RWPE2 (cell line): ENCODE measurements at regions not wholly inside any gene's neighbourhood (a gene's known extent, or its start where the extent isn't known, plus 50 kb on each side); places are given as distances from the start of the nearest gene placed in this dataset.

Experiments
- ATAC-seq: fragments of 200-7000 bp; cut with Tn5 transposase; 3 replicates; pipeline ENCODE4 v1.9.1; 2021; ENCODE audit warnings: low read depth
- DNase-seq: peaks from one replicate; pipeline ENCODE4 v3.0.0-alpha.2; 2020; ENCODE audit warnings: low spot score
- H3K27ac ChIP-seq: fragments of 450-650 bp; 2 replicates; pipeline ENCODE4 v1.5.1; 2017; ENCODE audit warnings: mild to moderate bottlenecking; ENCODE audit not compliant: poor library complexity, severe bottlenecking
- H3K27me3 ChIP-seq: fragments of 250-450 bp; sonication (Bioruptor Pico); 2 replicates; pipeline ENCODE4 v1.5.1; 2021; ENCODE audit warnings: mild to moderate bottlenecking, moderate library complexity; ENCODE audit not compliant: insufficient read depth, poor library complexity, severe bottlenecking
- H3K36me3 ChIP-seq: fragments of 250-450 bp; sonication (Bioruptor Pico); 2 replicates; pipeline ENCODE4 v1.5.1; 2020; ENCODE audit warnings: low read depth, mild to moderate bottlenecking, moderate library complexity
- H3K4me1 ChIP-seq: fragments of 250-450 bp; sonication (Bioruptor Pico); 2 replicates; pipeline ENCODE4 v1.5.1; 2021; ENCODE audit warnings: mild to moderate bottlenecking, moderate library complexity; ENCODE audit not compliant: insufficient read depth, poor library complexity, severe bottlenecking
- H3K4me3 ChIP-seq: fragments of 250-450 bp; sonication (Bioruptor Pico); 2 replicates; pipeline ENCODE4 v1.5.1; 2021; ENCODE audit warnings: mild to moderate bottlenecking, moderate library complexity; ENCODE audit not compliant: severe bottlenecking
- H3K9me3 ChIP-seq: fragments of 250-450 bp; sonication (Bioruptor Pico); 2 replicates; pipeline ENCODE4 v1.5.1; 2021; ENCODE audit warnings: mild to moderate bottlenecking, moderate library complexity; ENCODE audit not compliant: severe bottlenecking
- TF ChIP-seq, protein P1 (sequence below): fragments of 450-650 bp; IDR thresholded peaks from one replicate; pipeline ENCODE4 v1.5.1; 2017; ENCODE audit warnings: mild to moderate bottlenecking, moderate library complexity; ENCODE audit not compliant: poor library complexity, severe bottlenecking

DNA sequence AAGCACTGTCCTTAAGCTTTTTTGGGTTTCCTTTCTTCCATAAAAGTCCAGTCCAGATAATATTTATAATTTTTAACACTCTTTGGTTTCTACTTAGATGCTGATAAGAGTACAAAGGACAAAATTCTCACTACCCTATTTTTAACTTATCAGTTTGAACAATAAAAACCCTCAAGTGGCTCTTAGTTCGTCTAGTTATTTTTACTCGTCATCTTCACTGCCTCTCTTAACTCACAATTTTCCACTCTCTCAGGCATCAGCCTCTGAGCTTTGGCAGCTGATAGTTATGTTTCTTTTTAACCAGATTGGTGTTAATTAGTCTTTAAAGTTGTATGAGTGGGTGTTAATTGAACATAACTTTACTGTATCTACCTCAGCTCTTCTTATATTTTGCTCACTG lies 517.1 kb upstream of the SYT4 start:
- H3K27me3 ChIP-seq = no peaks in the 10 kb centered on the region
- no peaks in the 10 kb centered on the region for H3K36me3 ChIP-seq
- no peak for DNase-seq
- ATAC-seq = no peak
- H3K27ac ChIP-seq = no peak overlapping the region
- TF ChIP-seq, protein P1, sequence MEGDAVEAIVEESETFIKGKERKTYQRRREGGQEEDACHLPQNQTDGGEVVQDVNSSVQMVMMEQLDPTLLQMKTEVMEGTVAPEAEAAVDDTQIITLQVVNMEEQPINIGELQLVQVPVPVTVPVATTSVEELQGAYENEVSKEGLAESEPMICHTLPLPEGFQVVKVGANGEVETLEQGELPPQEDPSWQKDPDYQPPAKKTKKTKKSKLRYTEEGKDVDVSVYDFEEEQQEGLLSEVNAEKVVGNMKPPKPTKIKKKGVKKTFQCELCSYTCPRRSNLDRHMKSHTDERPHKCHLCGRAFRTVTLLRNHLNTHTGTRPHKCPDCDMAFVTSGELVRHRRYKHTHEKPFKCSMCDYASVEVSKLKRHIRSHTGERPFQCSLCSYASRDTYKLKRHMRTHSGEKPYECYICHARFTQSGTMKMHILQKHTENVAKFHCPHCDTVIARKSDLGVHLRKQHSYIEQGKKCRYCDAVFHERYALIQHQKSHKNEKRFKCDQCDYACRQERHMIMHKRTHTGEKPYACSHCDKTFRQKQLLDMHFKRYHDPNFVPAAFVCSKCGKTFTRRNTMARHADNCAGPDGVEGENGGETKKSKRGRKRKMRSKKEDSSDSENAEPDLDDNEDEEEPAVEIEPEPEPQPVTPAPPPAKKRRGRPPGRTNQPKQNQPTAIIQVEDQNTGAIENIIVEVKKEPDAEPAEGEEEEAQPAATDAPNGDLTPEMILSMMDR = no peak
- peaks cover 4% of the 10 kb centered on the region for H3K4me1 ChIP-seq
- H3K4me3 ChIP-seq = no peak overlapping the region
- H3K9me3 ChIP-seq = no peaks in the 10 kb centered on the region

DNA sequence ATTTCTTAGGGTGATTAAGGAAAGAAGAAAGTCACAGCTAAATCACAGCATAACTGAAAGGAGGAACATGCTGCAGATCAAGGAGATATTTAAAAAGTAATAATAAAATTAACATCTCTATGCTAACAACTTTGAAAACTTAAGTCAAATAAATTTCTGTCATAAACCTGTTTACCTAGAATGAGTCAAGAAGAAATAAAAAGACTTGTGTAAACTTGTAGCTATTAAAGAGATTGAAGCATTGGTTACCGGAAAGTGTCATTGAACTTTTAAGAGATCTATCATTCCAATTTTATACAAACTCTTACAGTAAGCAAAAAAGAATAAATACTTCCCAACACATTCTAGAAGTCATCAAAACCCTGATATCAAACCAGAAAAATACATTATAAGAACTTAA lies 520.1 kb upstream of the SYT4 start:
- no peaks in the 10 kb centered on the region for H3K27me3 ChIP-seq
- no peak for ATAC-seq
- no peaks in the 10 kb centered on the region for H3K36me3 ChIP-seq
- H3K4me1 ChIP-seq = peaks cover 4% of the 10 kb centered on the region
- H3K27ac ChIP-seq = no peak overlapping the region
- TF ChIP-seq, protein P1 = no peak
- H3K9me3 ChIP-seq = no peaks in the 10 kb centered on the region
- H3K4me3 ChIP-seq = no peak overlapping the region
- DNase-seq = no peak

DNA sequence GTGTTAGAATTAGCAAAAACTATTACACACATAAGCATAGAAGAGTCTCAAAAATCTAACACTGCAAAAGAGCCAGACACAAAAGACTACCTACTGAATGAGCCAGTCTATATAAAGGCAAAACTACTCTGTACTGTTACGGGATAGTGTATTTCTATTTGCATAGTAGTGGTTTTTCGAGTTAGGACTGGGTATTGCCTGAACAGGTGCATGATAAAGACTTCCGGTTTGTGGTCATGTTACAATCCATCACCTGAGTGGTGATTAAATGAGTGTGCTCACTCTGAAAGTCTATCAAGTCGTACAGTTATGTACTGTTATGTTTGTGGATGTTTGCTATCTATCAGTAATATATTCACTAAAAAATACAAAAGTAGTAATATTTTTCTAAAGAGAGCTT lies 523.3 kb upstream of the SYT4 start:
- no peak overlapping the region for H3K27ac ChIP-seq
- DNase-seq = no peak
- no peaks in the 10 kb centered on the region for H3K9me3 ChIP-seq
- TF ChIP-seq, protein P1 = no peak
- H3K4me3 ChIP-seq = no peak overlapping the region
- no peaks in the 10 kb centered on the region for H3K27me3 ChIP-seq
- ATAC-seq = peak; percentile 31; the same call in 1 of the 3 replicates
- H3K36me3 ChIP-seq = no peaks in the 10 kb centered on the region
- H3K4me1 ChIP-seq = peaks cover 4% of the 10 kb centered on the region

DNA sequence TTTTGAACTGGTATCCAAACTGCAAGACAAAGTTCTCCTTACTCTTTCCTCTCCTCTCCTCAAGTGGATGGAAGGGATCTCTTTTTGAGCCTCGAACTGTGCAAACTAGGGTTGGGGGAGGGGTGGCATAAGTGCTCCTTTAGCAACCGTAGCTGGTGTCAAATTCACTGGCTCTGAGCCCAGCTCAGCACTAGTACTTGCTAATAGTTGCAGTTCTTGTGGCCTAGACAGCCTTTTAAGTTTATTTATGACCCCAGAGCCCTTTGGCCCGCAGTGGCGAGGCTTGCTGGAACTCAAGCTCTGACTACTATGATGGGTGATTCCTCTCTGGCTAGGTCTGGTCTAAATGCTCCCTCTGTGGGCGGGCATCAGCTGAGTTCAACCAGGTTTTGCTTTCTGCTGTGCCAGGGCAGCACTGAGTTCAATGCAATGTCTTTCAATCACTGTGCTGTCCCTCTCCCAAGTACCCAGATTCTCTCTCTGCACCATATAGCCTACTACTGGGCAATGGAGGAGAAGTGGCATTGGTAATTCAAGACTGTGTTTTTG lies 528.4 kb upstream of the SYT4 start:
- Histone ChIP-seq H3K27me3 (no peaks in the 10 kb centered on the region), H3K4me3 (no peak overlapping the region), H3K27ac (no peak overlapping the region), H3K4me1 (no peaks in the 10 kb centered on the region), H3K9me3 (no peaks in the 10 kb centered on the region), H3K36me3 (no peaks in the 10 kb centered on the region)
- TF ChIP-seq, protein P1 = no peak
- DNase-seq (no peak), ATAC-seq (peak; percentile 46)

DNA sequence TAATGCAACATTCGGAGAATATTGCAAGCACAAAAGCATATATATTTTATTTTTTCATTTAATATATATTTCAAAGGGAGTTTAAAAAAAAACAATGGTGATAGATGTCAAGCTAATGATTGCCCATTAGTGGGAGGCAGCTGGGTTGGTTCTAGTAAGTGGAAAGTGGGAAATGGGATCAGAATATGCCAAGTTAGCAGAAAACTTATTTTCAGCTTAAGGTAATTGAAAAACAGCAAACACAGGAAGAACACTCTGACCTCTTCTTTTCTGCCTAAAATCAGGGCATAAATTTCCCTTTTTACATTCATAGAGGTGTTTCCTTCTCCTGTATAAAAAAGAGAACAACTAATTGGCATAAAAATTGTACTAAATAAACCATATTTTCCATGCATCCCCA lies 535.3 kb upstream of the SYT4 start:
- H3K36me3 ChIP-seq = no peaks in the 10 kb centered on the region
- no peak overlapping the region for H3K4me3 ChIP-seq
- no peaks in the 10 kb centered on the region for H3K9me3 ChIP-seq
- no peak for ATAC-seq
- H3K27me3 ChIP-seq = no peaks in the 10 kb centered on the region
- no peaks in the 10 kb centered on the region for H3K4me1 ChIP-seq
- DNase-seq = no peak
- TF ChIP-seq, protein P1 = no peak
- no peak overlapping the region for H3K27ac ChIP-seq
